ENCODE measurements at regions not wholly inside any gene's neighbourhood (a gene's known extent, or its start where the extent isn't known, plus 50 kb on each side); places are given as distances from the start of the nearest gene placed in this dataset.

GRCh38 chr10:8507156-8507555 lies 452.7 kb downstream of the GATA3 start:
- H3K36me3 ChIP-seq (ENCODE audit: insufficient read depth, low read length): no peaks in the 10 kb centered on the region
- no peak overlapping the region for H3K27ac ChIP-seq (ENCODE audit: low read depth, low read length)
- no peak overlapping the region for H3K4me3 ChIP-seq (ENCODE audit: low read depth, low read length)
- no peaks in the 10 kb centered on the region for H3K4me1 ChIP-seq (ENCODE audit: control insufficient read depth, insufficient read depth, low read length, unreplicated experiment)
- no peak overlapping the region for H2AFZ ChIP-seq (ENCODE audit: low read length, unreplicated experiment)
- H3K27me3 ChIP-seq (ENCODE audit: insufficient read depth, low read length): no peaks in the 10 kb centered on the region
- H3K79me2 ChIP-seq (ENCODE audit: control insufficient read depth, insufficient read depth, low read length, unreplicated experiment): no peaks in the 10 kb centered on the region

- Histone ChIP-seq H3K4me3 (ENCODE audit: low read depth, low read length) (no peak overlapping the region), H3K27ac (ENCODE audit: low read depth, low read length) (no peak overlapping the region), H3K79me2 (ENCODE audit: control insufficient read depth, insufficient read depth, low read length, unreplicated experiment) (no peaks in the 10 kb centered on the region), H3K4me1 (ENCODE audit: control insufficient read depth, insufficient read depth, low read length, unreplicated experiment) (no peaks in the 10 kb centered on the region), H2AFZ (ENCODE audit: low read length, unreplicated experiment) (no peak overlapping the region), H3K36me3 (ENCODE audit: insufficient read depth, low read length) (no peaks in the 10 kb centered on the region), H3K27me3 (ENCODE audit: insufficient read depth, low read length) (no peaks in the 10 kb centered on the region)
Measured at GRCh38 chr10:8508882-8509281, 454.4 kb downstream of the GATA3 start.

GRCh38 chr10:8510471-8510870 lies 456.0 kb downstream of the GATA3 start:
- no peaks in the 10 kb centered on the region for H3K4me1 ChIP-seq (ENCODE audit: control insufficient read depth, insufficient read depth, low read length, unreplicated experiment)
- no peak overlapping the region for H3K27ac ChIP-seq (ENCODE audit: low read depth, low read length)
- no peak overlapping the region for H3K4me3 ChIP-seq (ENCODE audit: low read depth, low read length)
- H3K36me3 ChIP-seq (ENCODE audit: insufficient read depth, low read length): no peaks in the 10 kb centered on the region
- no peaks in the 10 kb centered on the region for H3K79me2 ChIP-seq (ENCODE audit: control insufficient read depth, insufficient read depth, low read length, unreplicated experiment)
- H3K27me3 ChIP-seq (ENCODE audit: insufficient read depth, low read length): no peaks in the 10 kb centered on the region
- no peak overlapping the region for H2AFZ ChIP-seq (ENCODE audit: low read length, unreplicated experiment)

GRCh38 chr10:8511026-8511425 lies 456.5 kb downstream of the GATA3 start:
- no peak overlapping the region for H3K27ac ChIP-seq (ENCODE audit: low read depth, low read length)
- H2AFZ ChIP-seq (ENCODE audit: low read length, unreplicated experiment): no peak overlapping the region
- H3K36me3 ChIP-seq (ENCODE audit: insufficient read depth, low read length): no peaks in the 10 kb centered on the region
- H3K4me1 ChIP-seq (ENCODE audit: control insufficient read depth, insufficient read depth, low read length, unreplicated experiment): no peaks in the 10 kb centered on the region
- H3K79me2 ChIP-seq (ENCODE audit: control insufficient read depth, insufficient read depth, low read length, unreplicated experiment): no peaks in the 10 kb centered on the region
- H3K4me3 ChIP-seq (ENCODE audit: low read depth, low read length): no peak overlapping the region
- H3K27me3 ChIP-seq (ENCODE audit: insufficient read depth, low read length): no peaks in the 10 kb centered on the region

GRCh38 chr10:8513155-8514147 lies 459.0 kb downstream of the GATA3 start:
- Histone ChIP-seq H3K27me3 (ENCODE audit: insufficient read depth, low read length) (no peaks in the 10 kb centered on the region), H3K36me3 (ENCODE audit: insufficient read depth, low read length) (no peaks in the 10 kb centered on the region), H3K27ac (ENCODE audit: low read depth, low read length) (no peak overlapping the region), H3K79me2 (ENCODE audit: control insufficient read depth, insufficient read depth, low read length, unreplicated experiment) (no peaks in the 10 kb centered on the region), H3K4me1 (ENCODE audit: control insufficient read depth, insufficient read depth, low read length, unreplicated experiment) (no peaks in the 10 kb centered on the region), H2AFZ (ENCODE audit: low read length, unreplicated experiment) (no peak overlapping the region), H3K4me3 (ENCODE audit: low read depth, low read length) (no peak overlapping the region)

- no peak overlapping the region for H2AFZ ChIP-seq (ENCODE audit: low read length, unreplicated experiment)
- H3K4me1 ChIP-seq (ENCODE audit: control insufficient read depth, insufficient read depth, low read length, unreplicated experiment): no peaks in the 10 kb centered on the region
- no peak overlapping the region for H3K4me3 ChIP-seq (ENCODE audit: low read depth, low read length)
- no peaks in the 10 kb centered on the region for H3K27me3 ChIP-seq (ENCODE audit: insufficient read depth, low read length)
- H3K79me2 ChIP-seq (ENCODE audit: control insufficient read depth, insufficient read depth, low read length, unreplicated experiment): no peaks in the 10 kb centered on the region
- H3K27ac ChIP-seq (ENCODE audit: low read depth, low read length): no peak overlapping the region
- no peaks in the 10 kb centered on the region for H3K36me3 ChIP-seq (ENCODE audit: insufficient read depth, low read length)
Measured at GRCh38 chr10:8520382-8520781, 465.9 kb downstream of the GATA3 start.

GRCh38 chr10:8527773-8528172 lies 473.3 kb downstream of the GATA3 start:
- H3K4me3 ChIP-seq (ENCODE audit: low read depth, low read length): no peak overlapping the region
- no peaks in the 10 kb centered on the region for H3K36me3 ChIP-seq (ENCODE audit: insufficient read depth, low read length)
- no peak overlapping the region for H3K27ac ChIP-seq (ENCODE audit: low read depth, low read length)
- no peaks in the 10 kb centered on the region for H3K4me1 ChIP-seq (ENCODE audit: control insufficient read depth, insufficient read depth, low read length, unreplicated experiment)
- no peak overlapping the region for H2AFZ ChIP-seq (ENCODE audit: low read length, unreplicated experiment)
- no peaks in the 10 kb centered on the region for H3K79me2 ChIP-seq (ENCODE audit: control insufficient read depth, insufficient read depth, low read length, unreplicated experiment)
- H3K27me3 ChIP-seq (ENCODE audit: insufficient read depth, low read length): no peaks in the 10 kb centered on the region

- Histone ChIP-seq H2AFZ (ENCODE audit: low read length, unreplicated experiment) (no peak overlapping the region), H3K4me1 (ENCODE audit: control insufficient read depth, insufficient read depth, low read length, unreplicated experiment) (no peaks in the 10 kb centered on the region), H3K36me3 (ENCODE audit: insufficient read depth, low read length) (no peaks in the 10 kb centered on the region), H3K4me3 (ENCODE audit: low read depth, low read length) (no peak overlapping the region), H3K79me2 (ENCODE audit: control insufficient read depth, insufficient read depth, low read length, unreplicated experiment) (no peaks in the 10 kb centered on the region), H3K27me3 (ENCODE audit: insufficient read depth, low read length) (no peaks in the 10 kb centered on the region), H3K27ac (ENCODE audit: low read depth, low read length) (no peak overlapping the region)
Measured at GRCh38 chr10:8531116-8531515, 476.6 kb downstream of the GATA3 start.

GRCh38 chr10:8532647-8533046 lies 478.2 kb downstream of the GATA3 start:
- H3K27ac ChIP-seq (ENCODE audit: low read depth, low read length): no peak overlapping the region
- H3K79me2 ChIP-seq (ENCODE audit: control insufficient read depth, insufficient read depth, low read length, unreplicated experiment): no peaks in the 10 kb centered on the region
- H3K36me3 ChIP-seq (ENCODE audit: insufficient read depth, low read length): no peaks in the 10 kb centered on the region
- H2AFZ ChIP-seq (ENCODE audit: low read length, unreplicated experiment): no peak overlapping the region
- no peak overlapping the region for H3K4me3 ChIP-seq (ENCODE audit: low read depth, low read length)
- no peaks in the 10 kb centered on the region for H3K4me1 ChIP-seq (ENCODE audit: control insufficient read depth, insufficient read depth, low read length, unreplicated experiment)
- H3K27me3 ChIP-seq (ENCODE audit: insufficient read depth, low read length): no peaks in the 10 kb centered on the region

GRCh38 chr10:8533462-8533861 lies 479.0 kb downstream of the GATA3 start:
- Histone ChIP-seq H3K4me1 (ENCODE audit: control insufficient read depth, insufficient read depth, low read length, unreplicated experiment) (no peaks in the 10 kb centered on the region), H3K27ac (ENCODE audit: low read depth, low read length) (no peak overlapping the region), H3K79me2 (ENCODE audit: control insufficient read depth, insufficient read depth, low read length, unreplicated experiment) (no peaks in the 10 kb centered on the region), H3K27me3 (ENCODE audit: insufficient read depth, low read length) (no peaks in the 10 kb centered on the region), H2AFZ (ENCODE audit: low read length, unreplicated experiment) (no peak overlapping the region), H3K36me3 (ENCODE audit: insufficient read depth, low read length) (no peaks in the 10 kb centered on the region), H3K4me3 (ENCODE audit: low read depth, low read length) (no peak overlapping the region)

GRCh38 chr10:8534096-8534495 lies 479.6 kb downstream of the GATA3 start:
- Histone ChIP-seq H3K27me3 (ENCODE audit: insufficient read depth, low read length) (no peaks in the 10 kb centered on the region), H3K36me3 (ENCODE audit: insufficient read depth, low read length) (no peaks in the 10 kb centered on the region), H3K79me2 (ENCODE audit: control insufficient read depth, insufficient read depth, low read length, unreplicated experiment) (no peaks in the 10 kb centered on the region), H3K4me1 (ENCODE audit: control insufficient read depth, insufficient read depth, low read length, unreplicated experiment) (no peaks in the 10 kb centered on the region), H3K4me3 (ENCODE audit: low read depth, low read length) (no peak overlapping the region), H2AFZ (ENCODE audit: low read length, unreplicated experiment) (no peak overlapping the region), H3K27ac (ENCODE audit: low read depth, low read length) (no peak overlapping the region)
